Fibroblast of the aortic adventitia (primary cell): ENCODE measurements at regions not wholly inside any gene's neighbourhood (a gene's known extent, or its start where the extent isn't known, plus 50 kb on each side); places are given as distances from the start of the nearest gene placed in this dataset.

Experiments used
- DNase-seq: peaks from one replicate; pipeline ENCODE4 v3.0.0-alpha.2; 2010; ENCODE audit warnings: low read depth
- H3K4me3 ChIP-seq: 2 replicates; pipeline ENCODE4 v1.5.1; 2011; ENCODE audit warnings: low read depth, mild to moderate bottlenecking, control low read depth, low read length, moderate library complexity
- CTCF ChIP-seq: IDR thresholded peaks from 2 replicates; pipeline ENCODE4 v1.5.1; 2011; ENCODE audit warnings: mild to moderate bottlenecking, low read length, control low read depth, inconsistent platforms; ENCODE audit not compliant: insufficient read depth

- DNase-seq: no peak
- TF ChIP-seq CTCF: no peak
- H3K4me3 ChIP-seq: no peak overlapping the region
Observed at GRCh38 chr6:90709431-90709996, 122.6 kb upstream of the MAP3K7 start.

GRCh38 chr6:90708206-90708737 is 121.4 kb upstream of the MAP3K7 start:
- no peak overlapping the region for H3K4me3 ChIP-seq
- TF ChIP-seq CTCF: no peak
- DNase-seq: no peak

- TF ChIP-seq CTCF: no peak
- H3K4me3 ChIP-seq: no peak overlapping the region
Observed at GRCh38 chr6:90707246-90707645, 120.4 kb upstream of the MAP3K7 start.

GRCh38 chr6:90703336-90703735 is 116.5 kb upstream of the MAP3K7 start:
- DNase-seq: no peak
- TF ChIP-seq CTCF: no peak
- no peak overlapping the region for H3K4me3 ChIP-seq

More at GRCh38 chr6:90707246-90707645, 120.4 kb upstream of the MAP3K7 start:
- no peak for DNase-seq

- TF ChIP-seq CTCF: no peak
- DNase-seq: no peak
- no peak overlapping the region for H3K4me3 ChIP-seq
Observed at GRCh38 chr6:90701926-90702325, 115.1 kb upstream of the MAP3K7 start.

- DNase-seq: no peak
- no peak overlapping the region for H3K4me3 ChIP-seq
- TF ChIP-seq CTCF: no peak
Observed at GRCh38 chr6:90701146-90701781, 114.4 kb upstream of the MAP3K7 start.
